ENCODE measurements at regions not wholly inside any gene's neighbourhood (a gene's known extent, or its start where the extent isn't known, plus 50 kb on each side); places are given as distances from the start of the nearest gene placed in this dataset.
"Not testable (repeated sequence)": the region's sequence is repeated elsewhere in the genome, so short reads cannot be mapped to it uniquely, and the experiment has no call there.

DNA sequence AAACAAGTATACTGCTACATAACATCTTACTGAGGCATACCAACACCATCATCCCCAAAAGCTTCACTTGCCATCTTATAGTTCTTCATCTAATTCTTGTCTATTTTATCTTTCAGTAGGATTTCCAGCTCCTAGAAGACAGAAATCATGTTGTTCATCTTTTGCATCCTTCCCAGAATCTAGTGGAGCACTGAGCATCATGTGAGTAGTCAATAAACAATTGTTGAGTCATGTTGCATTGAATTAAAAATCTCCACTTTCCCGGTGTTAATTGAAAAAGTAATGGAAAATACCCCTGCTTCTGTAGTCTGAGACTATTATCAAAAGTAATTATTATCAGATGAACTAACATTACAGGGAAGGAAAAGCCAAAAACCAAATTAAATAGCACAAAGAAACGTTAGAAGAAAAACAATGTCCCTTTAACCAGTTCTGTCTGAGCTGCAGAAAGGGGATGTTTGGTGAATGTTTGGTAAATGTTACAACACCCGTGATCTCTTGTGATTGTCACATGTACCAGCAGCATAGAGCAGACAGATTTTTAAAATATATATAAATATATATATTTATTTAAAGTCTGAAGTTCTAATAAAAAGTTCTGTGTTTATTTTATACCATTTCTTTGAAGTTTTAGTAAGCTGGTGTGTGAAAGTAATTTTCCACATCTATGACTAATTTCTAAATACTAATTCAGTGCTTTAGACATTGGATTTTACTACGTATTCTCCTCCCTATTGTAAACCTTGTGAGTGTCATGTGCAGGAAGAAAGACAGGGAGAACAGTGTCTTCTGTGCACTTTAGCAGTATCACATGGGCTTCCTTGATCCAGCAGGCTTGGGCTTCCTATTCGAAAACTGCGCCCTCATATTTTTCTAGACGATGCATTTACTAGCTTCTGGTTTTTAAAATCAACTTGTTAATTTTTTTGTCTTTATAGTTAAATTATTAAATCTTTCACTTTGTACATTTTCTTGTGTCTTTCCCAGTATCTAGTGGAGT is 85.6 kb downstream of the RAP2B start:
- H3K27ac Mint-ChIP-seq = no peak overlapping the region
- H3K9me3 Mint-ChIP-seq = peaks cover 5% of the 10 kb centered on the region
- intact Hi-C loops (cut with micrococcal nuclease) = loop anchor here (2.0 kb wide), 1 partner anchor 15 kb away; no protein-coding TSS in a partner anchor
- CTCF ChIA-PET = interaction anchor here (0.9 to 1.4 kb wide), 5 partner anchors 38 to 347 kb away, joined by 3 to 5 read pairs (median 3); no protein-coding TSS in a partner anchor
- H3K4me1 Mint-ChIP-seq (ENCODE audit: low read depth) = peaks cover 29% of the 10 kb centered on the region
- H3K4me3 Mint-ChIP-seq = no peak overlapping the region
- no peaks in the 10 kb centered on the region for H3K36me3 Mint-ChIP-seq (ENCODE audit: low read depth)
- H3K27me3 Mint-ChIP-seq (ENCODE audit: low read depth) = no peaks in the 10 kb centered on the region
- DNase-seq = no peak

DNA sequence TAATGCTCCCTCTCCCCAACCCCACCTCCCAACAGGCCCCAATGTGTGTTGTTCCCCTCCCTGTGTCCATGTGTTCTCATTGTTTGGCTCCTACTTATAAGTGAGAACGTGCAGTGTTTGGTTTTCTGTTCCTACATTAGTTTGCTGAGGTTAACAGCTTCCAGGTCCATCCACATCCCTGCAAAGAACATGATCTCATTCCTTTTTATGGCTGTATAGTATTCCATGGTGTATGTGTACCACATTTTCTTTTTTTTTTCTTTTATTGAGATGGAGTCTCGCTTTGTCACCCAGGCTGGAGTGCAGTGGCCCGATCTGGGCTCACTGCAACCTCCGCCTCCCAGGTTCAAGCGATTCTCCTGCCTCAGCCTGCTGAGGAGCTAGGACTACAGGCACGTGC is 86.8 kb downstream of the RAP2B start:
- H3K27me3 Mint-ChIP-seq (ENCODE audit: low read depth); H3K9me3 Mint-ChIP-seq; DNase-seq; H3K36me3 Mint-ChIP-seq (ENCODE audit: low read depth); H3K4me3 Mint-ChIP-seq; H3K27ac Mint-ChIP-seq; intact Hi-C loops (cut with micrococcal nuclease): not testable (repeated sequence)
- CTCF ChIA-PET = interaction anchor here (1.3 kb wide), 1 partner anchor 37 kb away, joined by 4 read pairs; no protein-coding TSS in a partner anchor
- H3K4me1 Mint-ChIP-seq (ENCODE audit: low read depth) = peaks cover 29% of the 10 kb centered on the region

DNA sequence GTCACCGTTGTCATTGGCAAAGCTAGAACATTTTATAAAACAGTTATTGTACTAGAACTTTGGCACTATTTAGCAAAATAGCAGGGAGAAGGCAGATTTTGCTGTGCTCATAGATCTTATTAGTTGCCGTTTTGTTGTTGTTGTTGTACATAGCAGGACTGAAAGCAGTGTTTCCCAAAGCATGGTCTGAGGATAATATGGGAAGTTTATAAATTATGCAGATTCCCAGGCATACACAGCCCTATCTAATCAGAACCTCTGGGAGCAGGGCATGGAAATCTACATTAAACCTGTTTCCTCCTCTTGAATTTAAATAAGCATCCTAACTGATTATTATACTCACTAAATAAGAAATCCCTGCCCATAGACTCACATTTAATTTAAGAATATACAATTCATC is 87.9 kb downstream of the RAP2B start:
- intact Hi-C loops (cut with micrococcal nuclease) = no loop called here
- peaks cover 5% of the 10 kb centered on the region for H3K9me3 Mint-ChIP-seq
- no peak overlapping the region for H3K4me3 Mint-ChIP-seq
- H3K4me1 Mint-ChIP-seq (ENCODE audit: low read depth) = peaks cover 29% of the 10 kb centered on the region
- no peak overlapping the region for H3K27ac Mint-ChIP-seq
- CTCF ChIA-PET = no interaction called here
- no peaks in the 10 kb centered on the region for H3K27me3 Mint-ChIP-seq (ENCODE audit: low read depth)
- no peaks in the 10 kb centered on the region for H3K36me3 Mint-ChIP-seq (ENCODE audit: low read depth)
- no peak for DNase-seq

DNA sequence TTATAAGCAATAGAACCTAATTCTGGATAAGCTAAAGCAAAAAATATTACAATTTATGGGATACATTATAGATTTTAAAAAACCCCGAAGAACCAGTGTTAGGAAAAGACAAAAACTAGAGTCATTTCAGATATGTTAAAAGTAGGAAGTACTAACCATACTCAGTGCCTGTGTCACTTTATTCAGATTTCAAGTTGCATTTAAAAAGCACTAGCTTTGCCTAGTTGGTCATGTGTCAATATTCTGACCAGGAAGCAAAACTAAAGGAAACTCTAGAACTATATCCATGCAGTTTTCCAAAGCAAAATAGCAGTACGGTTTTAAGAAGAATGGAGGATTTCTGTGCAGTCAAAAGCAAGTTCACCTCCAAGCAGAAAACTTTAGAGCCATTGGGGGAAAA is 88.4 kb downstream of the RAP2B start:
- H3K4me3 Mint-ChIP-seq = no peak overlapping the region

DNA sequence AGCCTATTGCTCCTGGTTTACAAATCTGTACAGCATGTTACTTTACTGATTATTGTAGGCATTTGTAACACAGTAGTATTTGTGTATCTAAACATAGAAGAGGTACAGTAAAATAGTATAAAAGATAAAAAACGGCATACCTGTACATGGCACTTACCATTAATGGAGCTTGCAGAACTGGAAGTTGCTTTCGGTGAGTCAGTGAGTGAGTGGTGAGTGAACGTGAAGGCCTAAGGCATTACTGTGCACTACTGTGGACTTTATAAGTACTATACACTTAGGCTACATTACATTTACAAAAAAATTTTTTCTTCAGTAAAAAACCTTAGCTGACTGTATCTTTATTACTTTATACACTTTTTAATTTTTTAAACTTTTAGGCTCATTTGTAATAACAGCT is 90.9 kb downstream of the RAP2B start:
- Mint-ChIP-seq H3K9me3 (peaks cover 4% of the 10 kb centered on the region), H3K27me3 (ENCODE audit: low read depth) (no peaks in the 10 kb centered on the region), H3K27ac (no peak overlapping the region), H3K4me1 (ENCODE audit: low read depth) (peaks cover 27% of the 10 kb centered on the region), H3K4me3 (no peak overlapping the region), H3K36me3 (ENCODE audit: low read depth) (no peaks in the 10 kb centered on the region)
- intact Hi-C loops (cut with micrococcal nuclease) = no loop called here
- no peak for DNase-seq
- CTCF ChIA-PET = interaction anchor here (0.6 kb wide), 1 partner anchor 32 kb away, joined by 3 read pairs; no protein-coding TSS in a partner anchor

More for the DNA sequence above, 88.4 kb downstream of the RAP2B start:
- CTCF ChIA-PET = no interaction called here
- H3K36me3 Mint-ChIP-seq (ENCODE audit: low read depth) = no peaks in the 10 kb centered on the region
- intact Hi-C loops (cut with micrococcal nuclease) = no loop called here
- no peaks in the 10 kb centered on the region for H3K27me3 Mint-ChIP-seq (ENCODE audit: low read depth)
- H3K9me3 Mint-ChIP-seq = peaks cover 5% of the 10 kb centered on the region
- no peak overlapping the region for H3K27ac Mint-ChIP-seq
- DNase-seq = no peak
- H3K4me1 Mint-ChIP-seq (ENCODE audit: low read depth) = peaks cover 29% of the 10 kb centered on the region

DNA sequence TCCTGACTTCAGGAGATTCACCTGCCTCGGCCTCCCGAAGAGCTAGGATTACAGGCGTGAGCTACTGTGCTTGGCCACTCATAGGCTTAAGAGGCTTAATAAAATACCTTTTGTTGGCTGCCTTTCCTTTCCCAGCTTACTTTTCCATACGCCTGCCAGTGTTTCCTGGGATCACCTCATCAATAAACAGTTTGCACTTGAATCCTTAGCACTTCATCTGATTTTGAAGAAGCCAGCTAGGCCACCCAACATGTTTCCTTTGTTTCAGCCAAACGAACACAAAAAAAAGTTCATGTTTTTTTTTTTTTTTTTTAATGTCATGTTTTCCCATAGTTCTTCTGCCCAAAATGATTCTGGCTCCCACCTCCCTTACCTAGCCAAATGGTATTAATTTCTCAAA is 92.3 kb downstream of the RAP2B start:
- no peak overlapping the region for H3K4me3 Mint-ChIP-seq
- H3K4me1 Mint-ChIP-seq (ENCODE audit: low read depth) = peaks cover 20% of the 10 kb centered on the region
- no peak overlapping the region for H3K27ac Mint-ChIP-seq
- intact Hi-C loops (cut with micrococcal nuclease) = no loop called here
- no peak for DNase-seq
- peaks cover 2% of the 10 kb centered on the region for H3K9me3 Mint-ChIP-seq
- CTCF ChIA-PET = interaction anchor here (0.5 kb wide), 1 partner anchor 214 kb away, joined by 3 read pairs; no protein-coding TSS in a partner anchor
- no peaks in the 10 kb centered on the region for H3K27me3 Mint-ChIP-seq (ENCODE audit: low read depth)
- H3K36me3 Mint-ChIP-seq (ENCODE audit: low read depth) = no peaks in the 10 kb centered on the region

DNA sequence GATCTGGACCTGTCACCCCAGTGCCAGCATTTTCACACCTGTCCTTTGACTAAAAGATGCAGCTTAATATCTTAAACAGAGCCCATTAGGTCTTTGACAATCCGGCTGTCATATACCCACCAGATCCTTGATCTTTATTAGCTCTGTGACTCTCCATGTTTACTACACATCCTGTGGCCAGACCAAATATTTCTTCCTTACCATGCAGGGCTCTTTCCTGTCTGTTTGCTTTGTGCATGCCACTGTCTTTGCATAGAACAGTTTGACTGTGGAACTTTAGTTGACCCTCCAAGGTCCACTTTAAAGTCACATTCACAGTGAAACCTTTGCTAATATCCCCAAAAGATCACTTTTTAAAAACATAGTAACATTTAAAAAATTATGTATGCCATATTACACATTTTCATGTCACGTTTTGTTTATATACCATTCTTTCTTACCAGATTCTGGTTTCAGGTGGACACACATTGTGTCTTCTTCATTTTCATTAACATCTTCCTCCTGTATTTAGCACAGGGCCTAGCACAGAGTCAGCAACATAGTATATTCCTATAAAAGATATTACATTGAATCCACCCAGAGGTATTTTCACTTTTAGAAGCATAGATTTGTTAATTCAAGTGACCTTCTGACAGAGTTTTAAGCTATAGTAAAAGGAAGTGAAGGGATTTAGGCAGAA is 95.8 kb downstream of the RAP2B start:
- no peak overlapping the region for H3K27ac Mint-ChIP-seq
- peaks cover 13% of the 10 kb centered on the region for H3K4me1 Mint-ChIP-seq (ENCODE audit: low read depth)
- H3K9me3 Mint-ChIP-seq = no peaks in the 10 kb centered on the region
- intact Hi-C loops (cut with micrococcal nuclease) = no loop called here
- H3K36me3 Mint-ChIP-seq (ENCODE audit: low read depth) = no peaks in the 10 kb centered on the region
- no peak overlapping the region for H3K4me3 Mint-ChIP-seq
- H3K27me3 Mint-ChIP-seq (ENCODE audit: low read depth) = no peaks in the 10 kb centered on the region
- CTCF ChIA-PET = interaction anchor here (0.6 kb wide), 2 partner anchors 210 to 417 kb away, joined by 3 to 4 read pairs; no protein-coding TSS in a partner anchor
- DNase-seq = no peak

DNA sequence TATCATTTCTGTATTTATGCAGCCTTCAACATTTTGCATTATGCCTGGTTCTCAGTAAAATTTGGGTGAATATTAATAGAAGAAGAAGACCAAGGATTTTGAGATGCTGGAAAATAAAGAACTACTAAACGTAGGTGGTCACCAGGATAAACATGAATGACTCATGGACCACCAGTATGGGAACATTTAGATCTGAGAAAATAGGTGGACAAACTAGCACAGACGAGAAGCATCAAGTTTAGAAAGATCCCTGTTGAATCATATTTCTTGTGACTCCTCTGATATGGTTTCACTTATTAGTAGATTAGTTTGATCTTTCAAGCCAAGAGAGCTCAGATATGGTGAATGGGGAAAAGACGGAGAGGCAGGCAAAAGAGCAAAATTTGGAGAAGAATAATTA is 97.9 kb downstream of the RAP2B start:
- H3K4me3 Mint-ChIP-seq = no peak overlapping the region
- CTCF ChIA-PET = interaction anchor here (0.8 kb wide), 1 partner anchor 11 kb away, joined by 3 read pairs; no protein-coding TSS in a partner anchor
- intact Hi-C loops (cut with micrococcal nuclease) = no loop called here
- H3K9me3 Mint-ChIP-seq = no peaks in the 10 kb centered on the region
- no peaks in the 10 kb centered on the region for H3K36me3 Mint-ChIP-seq (ENCODE audit: low read depth)
- no peaks in the 10 kb centered on the region for H3K27me3 Mint-ChIP-seq (ENCODE audit: low read depth)
- H3K4me1 Mint-ChIP-seq (ENCODE audit: low read depth) = peaks cover 13% of the 10 kb centered on the region
- no peak overlapping the region for H3K27ac Mint-ChIP-seq
- no peak for DNase-seq

DNA sequence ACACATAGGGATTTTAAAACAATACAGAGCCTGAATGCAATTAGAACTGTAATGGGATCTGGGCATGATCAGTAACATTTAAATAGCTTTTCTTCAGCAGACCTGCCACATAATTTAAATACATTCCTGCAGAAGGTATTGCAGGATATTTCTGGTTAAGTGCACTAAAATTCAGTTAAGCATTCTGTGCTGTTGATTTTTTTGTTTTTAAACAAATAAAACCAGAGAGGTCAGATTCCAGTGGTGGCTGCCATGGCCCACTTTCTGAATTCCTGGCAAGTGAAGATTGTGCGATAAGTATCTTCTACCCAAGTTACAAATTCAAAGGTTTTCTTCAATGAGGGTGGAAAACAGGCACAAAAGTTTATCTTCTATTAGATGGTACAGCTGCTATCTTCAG is 98.7 kb downstream of the RAP2B start:
- no peaks in the 10 kb centered on the region for H3K36me3 Mint-ChIP-seq (ENCODE audit: low read depth)
- no peak overlapping the region for H3K4me3 Mint-ChIP-seq
- CTCF ChIA-PET = interaction anchor here (0.8 kb wide), 1 partner anchor 10 kb away, joined by 3 read pairs; no protein-coding TSS in a partner anchor
- H3K9me3 Mint-ChIP-seq = no peaks in the 10 kb centered on the region
- no peak for DNase-seq
- H3K27ac Mint-ChIP-seq = no peak overlapping the region
- H3K4me1 Mint-ChIP-seq (ENCODE audit: low read depth) = peaks cover 13% of the 10 kb centered on the region
- H3K27me3 Mint-ChIP-seq (ENCODE audit: low read depth) = no peaks in the 10 kb centered on the region
- intact Hi-C loops (cut with micrococcal nuclease) = no loop called here

DNA sequence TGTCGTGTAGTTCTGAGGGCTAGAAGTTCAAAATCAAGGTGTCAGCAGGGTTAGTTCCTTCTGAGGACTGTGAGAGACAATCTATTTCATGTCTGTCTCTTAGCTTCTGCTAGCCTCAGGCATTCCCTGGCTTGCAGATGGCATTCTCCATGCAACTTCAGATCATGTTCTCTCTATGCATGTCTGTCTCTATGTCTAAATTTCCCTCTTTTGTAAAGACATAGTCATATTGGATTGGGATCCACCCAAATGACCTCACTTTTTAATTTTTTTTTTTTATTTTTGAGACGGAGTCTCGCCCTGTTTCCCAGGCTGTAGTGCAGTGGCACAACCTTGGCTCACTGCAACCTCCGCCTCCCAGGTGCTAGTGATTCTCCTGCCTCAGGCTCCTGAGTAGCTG is 104.6 kb downstream of the RAP2B start:
- intact Hi-C loops (cut with micrococcal nuclease) = no loop called here
- CTCF ChIA-PET = no interaction called here
- H3K4me1 Mint-ChIP-seq (ENCODE audit: low read depth) = peaks cover 3% of the 10 kb centered on the region
- H3K27ac Mint-ChIP-seq = no peak overlapping the region
- H3K27me3 Mint-ChIP-seq (ENCODE audit: low read depth) = no peaks in the 10 kb centered on the region
- DNase-seq = no peak
- no peaks in the 10 kb centered on the region for H3K36me3 Mint-ChIP-seq (ENCODE audit: low read depth)
- no peak overlapping the region for H3K4me3 Mint-ChIP-seq
- peaks cover 4% of the 10 kb centered on the region for H3K9me3 Mint-ChIP-seq

DNA sequence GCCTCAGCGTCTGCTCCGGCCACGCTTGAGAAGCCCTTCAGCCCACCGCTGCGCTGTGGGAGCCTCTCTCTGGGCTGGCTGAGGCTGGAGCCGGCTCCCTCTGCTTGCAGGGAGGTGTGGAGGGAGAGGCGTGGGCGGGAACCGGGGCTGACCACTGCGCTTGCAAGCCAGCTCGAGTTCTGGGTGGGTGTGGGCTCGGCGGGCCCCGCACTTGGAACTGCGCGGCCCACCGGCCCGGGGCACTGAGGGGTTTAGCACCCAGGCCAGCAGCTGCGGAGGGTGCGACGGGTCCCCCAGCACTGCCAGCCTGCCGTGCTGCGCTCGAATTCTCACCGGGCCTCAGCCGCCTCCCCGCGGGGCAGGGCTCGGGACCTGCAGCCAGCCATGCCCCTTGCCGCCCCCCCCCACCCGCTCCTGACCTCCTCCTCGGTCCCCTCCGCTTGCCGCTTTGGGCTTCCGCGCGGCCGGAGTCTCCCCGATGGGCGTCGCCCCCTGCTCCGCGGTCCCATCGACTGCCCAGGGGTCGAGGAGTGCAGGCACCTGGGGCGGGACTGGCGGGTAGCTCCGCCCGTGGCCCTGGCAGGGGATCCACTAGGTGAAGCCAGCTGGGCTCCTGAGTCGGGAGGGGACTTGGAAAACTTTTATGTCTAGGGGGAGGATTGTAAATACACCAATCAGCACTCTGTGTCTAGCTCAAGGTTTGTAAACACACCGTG is 106.7 kb downstream of the RAP2B start:
- DNase-seq = no peak
- Mint-ChIP-seq H3K4me3 (no peak overlapping the region), H3K27me3 (ENCODE audit: low read depth) (no peaks in the 10 kb centered on the region), H3K9me3 (peaks cover 4% of the 10 kb centered on the region), H3K27ac (no peak overlapping the region), H3K36me3 (ENCODE audit: low read depth) (no peaks in the 10 kb centered on the region), H3K4me1 (ENCODE audit: low read depth) (peaks cover 7% of the 10 kb centered on the region)
- CTCF ChIA-PET = interaction anchor here (1.0 kb wide), 1 partner anchor 23 kb away, joined by 3 read pairs; no protein-coding TSS in a partner anchor
- intact Hi-C loops (cut with micrococcal nuclease) = no loop called here

DNA sequence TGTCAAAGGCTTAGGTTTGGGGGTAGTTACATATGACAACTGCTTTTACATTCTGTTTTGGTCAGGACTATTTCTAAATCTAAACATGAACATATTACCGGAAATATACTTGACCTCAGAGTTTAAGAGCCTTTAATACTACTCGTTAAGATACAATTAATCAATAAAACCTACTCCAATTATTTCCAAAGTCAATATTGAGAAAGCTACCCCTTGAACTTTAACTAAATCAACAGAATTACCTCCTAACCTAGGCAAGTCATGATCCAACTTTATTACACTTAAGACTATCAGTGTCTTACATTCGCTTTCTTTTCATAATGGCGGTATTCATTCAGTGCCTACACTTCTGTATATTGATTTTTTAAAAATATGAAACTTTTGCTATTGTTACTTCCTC is 107.7 kb downstream of the RAP2B start:
- Mint-ChIP-seq H3K27me3 (ENCODE audit: low read depth) (no peaks in the 10 kb centered on the region), H3K36me3 (ENCODE audit: low read depth) (no peaks in the 10 kb centered on the region), H3K4me1 (ENCODE audit: low read depth) (peaks cover 7% of the 10 kb centered on the region), H3K4me3 (no peak overlapping the region), H3K9me3 (peaks cover 4% of the 10 kb centered on the region), H3K27ac (no peak overlapping the region)
- CTCF ChIA-PET = no interaction called here
- DNase-seq = no peak
- intact Hi-C loops (cut with micrococcal nuclease) = no loop called here
